ENCODE measurements at regions not wholly inside any gene's neighbourhood (a gene's known extent, or its start where the extent isn't known, plus 50 kb on each side); places are given as distances from the start of the nearest gene placed in this dataset.

DNA sequence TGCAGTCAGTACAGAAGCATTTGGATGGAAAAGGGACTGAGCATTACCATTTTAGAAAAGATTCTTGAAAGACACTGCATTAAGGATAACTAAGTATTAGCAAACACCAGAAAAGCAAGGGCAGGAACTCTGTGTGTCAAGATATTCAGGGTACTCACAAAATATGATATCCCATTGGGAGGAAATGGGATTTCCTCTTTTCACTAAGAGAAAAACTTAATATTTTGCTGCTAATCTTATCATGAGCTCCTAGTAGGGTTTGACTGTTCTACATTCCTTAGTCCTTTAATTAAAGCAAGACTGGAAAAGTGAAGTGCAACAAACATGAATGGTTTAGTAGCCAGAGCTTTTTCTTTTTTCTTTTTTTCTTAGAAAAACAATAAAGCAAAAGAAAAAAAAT lies 305.9 kb upstream of the ADGRL4 start (continued):
- no peak for TF ChIP-seq E2F6 (IDR thresholded peaks at IDR 0.05)

Data from H1 (cell line).